GM13976 (cell line): ENCODE measurements at regions not wholly inside any gene's neighbourhood (a gene's known extent, or its start where the extent isn't known, plus 50 kb on each side); places are given as distances from the start of the nearest gene placed in this dataset.

Experiments used
- DNase-seq: peaks from one replicate; pipeline ENCODE4 v3.0.0; 2012; ENCODE audit warnings: low spot score
- CTCF ChIP-seq: IDR thresholded peaks from 2 replicates; pipeline ENCODE4 v1.5.1; 2012; ENCODE audit warnings: borderline replicate concordance, mild to moderate bottlenecking; ENCODE audit not compliant: insufficient read depth; ENCODE audit errors: extremely low read depth, missing control alignments, control extremely low read depth
- in situ Hi-C: fragments of 300-500 bp; cut with MboI; formaldehyde crosslinking; loops from one replicate; pipeline ENCODE4 v1.12.0; 2022; ENCODE audit warnings: low sequenced_read_pairs, mixed read lengths, inconsistent platforms; ENCODE audit not compliant: unreplicated experiment

DNA sequence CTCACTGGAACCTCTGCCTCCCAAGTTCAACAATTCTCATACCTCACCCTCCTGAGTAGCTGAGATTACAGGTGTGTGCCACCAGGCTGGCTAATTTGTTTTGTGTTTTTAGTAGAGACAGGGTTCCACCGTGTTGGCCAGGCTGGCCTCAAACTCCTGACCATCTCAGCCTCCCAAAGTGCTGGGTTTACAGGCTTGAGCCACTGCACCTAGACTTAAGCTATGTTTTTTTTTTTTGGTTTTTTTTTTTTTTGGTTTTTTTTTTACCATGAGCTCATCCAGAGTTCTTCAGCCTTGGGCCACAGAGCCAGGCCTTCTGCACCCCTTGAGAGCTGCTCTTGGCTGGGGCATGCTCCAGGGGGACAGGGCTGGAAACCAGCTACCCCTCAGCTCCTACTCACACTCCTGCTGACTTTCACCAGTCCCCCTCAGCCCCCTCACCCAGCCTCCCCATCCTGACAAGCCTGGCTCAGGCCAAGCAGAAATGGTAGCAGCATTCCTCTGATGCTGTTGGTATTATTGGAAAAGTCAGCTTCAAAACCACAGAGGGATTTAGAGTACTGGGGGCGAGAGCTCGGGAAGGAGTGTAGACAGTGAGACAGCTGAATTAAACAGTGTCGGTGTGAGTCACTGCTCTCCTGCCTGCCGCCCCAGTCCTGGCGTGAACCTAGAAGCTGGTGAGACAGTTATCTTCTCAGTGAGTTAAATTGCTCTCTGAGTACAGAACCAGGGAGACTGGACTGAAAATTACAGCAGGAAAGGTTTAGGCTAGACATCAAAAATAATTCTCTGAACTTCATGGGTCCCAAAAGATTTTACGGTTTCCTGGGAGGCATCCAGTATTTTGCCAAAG is 63.7 kb downstream of the NAV1 start:
- no peak for DNase-seq

GRCh38 chr1:201603613-201604232 is 64.8 kb downstream of the NAV1 start:
- no peak for TF ChIP-seq CTCF
- in situ Hi-C loops, result no loop called here
- no peak for DNase-seq

More for the DNA sequence above, 63.7 kb downstream of the NAV1 start:
- in situ Hi-C loops, result no loop called here
- TF ChIP-seq CTCF, result no peak

DNA sequence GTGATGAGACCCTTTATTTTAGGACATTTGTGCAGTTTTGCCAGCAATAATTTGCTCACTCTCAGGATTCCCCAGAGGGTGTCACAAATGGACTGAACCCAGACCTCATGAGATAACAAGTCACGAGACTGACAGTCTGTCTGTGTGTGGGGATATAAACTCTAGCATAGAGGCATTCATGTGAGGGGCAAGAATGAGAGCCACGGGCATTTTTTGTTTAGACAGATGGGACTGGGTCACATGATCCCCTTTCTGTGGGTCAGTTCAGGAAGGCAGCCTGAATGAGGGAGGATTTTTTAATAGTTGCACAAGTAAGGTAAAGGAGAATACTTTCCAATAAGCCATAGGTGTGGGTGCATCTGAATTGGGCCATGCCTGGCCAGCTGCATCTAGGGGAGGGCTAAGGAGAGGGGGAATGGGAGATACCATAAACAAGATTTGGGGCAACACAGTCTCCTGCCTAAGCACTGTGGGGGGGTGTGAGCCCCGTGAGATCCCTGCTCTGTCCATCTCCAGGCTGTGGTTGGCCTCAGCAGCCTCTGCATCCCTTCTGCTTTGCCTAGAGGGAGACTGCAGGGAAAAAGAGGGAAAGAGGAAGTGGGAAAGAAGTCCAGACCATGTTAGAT is 66.6 kb downstream of the NAV1 start:
- no peak for DNase-seq
- in situ Hi-C loops, result no loop called here
- no peak for TF ChIP-seq CTCF

- DNase-seq, result no peak
- in situ Hi-C loops, result no loop called here
- no peak for TF ChIP-seq CTCF
Observed at GRCh38 chr1:201606096-201606495, 67.2 kb downstream of the NAV1 start.

DNA sequence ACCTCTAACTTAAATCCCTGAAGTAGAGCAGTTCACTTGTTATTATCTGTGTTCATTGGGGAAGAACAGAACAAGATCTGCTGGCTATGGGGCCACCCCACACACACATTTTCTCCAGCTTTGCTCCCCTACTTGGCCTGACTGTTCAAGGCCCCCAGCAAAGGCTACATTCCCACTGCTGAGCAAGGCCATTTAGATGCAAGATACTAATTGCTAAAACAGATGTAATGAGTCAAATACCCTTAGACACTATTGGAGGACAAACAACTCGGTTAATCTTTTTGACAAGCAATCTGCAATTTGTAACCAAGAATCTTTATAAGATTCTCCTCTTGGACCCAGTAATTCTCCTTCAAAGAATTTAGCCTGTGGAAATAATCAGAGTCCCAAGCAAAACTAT is 67.7 kb downstream of the NAV1 start:
- no peak for DNase-seq
- TF ChIP-seq CTCF, result no peak
- in situ Hi-C loops, result no loop called here

DNA sequence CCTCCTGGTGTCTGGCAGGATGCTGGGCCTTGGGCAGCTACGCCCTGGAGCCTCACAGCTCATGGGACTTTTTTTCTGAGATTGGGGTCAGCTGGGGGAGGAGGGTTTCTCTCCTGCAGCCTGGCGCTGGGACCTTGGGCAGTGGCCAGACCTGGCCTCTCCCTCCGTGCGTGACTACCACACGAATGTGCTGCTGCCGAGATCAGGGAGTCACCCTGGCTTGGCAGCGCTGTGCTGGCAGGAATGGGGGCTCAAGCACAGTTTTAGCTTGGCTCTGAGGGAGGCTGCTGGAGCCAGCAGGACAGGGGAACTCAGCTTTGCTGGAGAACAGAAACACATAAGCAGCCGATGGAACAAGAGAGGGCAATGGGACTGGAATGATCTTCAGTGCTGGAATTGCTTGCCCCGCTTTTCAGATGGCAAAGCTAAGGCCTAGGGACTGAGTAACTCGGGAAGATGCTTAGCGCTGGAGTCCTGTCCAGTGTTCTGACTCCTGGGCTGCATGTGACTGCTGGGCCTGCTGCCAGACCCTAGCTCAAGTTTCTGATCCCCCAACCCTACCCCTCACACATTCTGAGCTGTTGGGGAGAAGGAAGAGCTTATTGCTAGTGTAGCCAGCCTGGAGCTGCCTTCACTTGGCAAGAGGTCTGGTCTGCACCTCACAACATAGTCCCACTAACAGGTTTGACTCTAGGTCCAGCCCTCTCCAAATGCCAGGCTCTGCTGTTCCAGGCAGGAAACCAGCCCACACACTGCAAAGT is 69.9 kb downstream of the NAV1 start:
- no peak for DNase-seq
- in situ Hi-C loops, result no loop called here

More for the DNA sequence above, 69.9 kb downstream of the NAV1 start:
- no peak for TF ChIP-seq CTCF
